HEK293T (cell line): ENCODE measurements at regions not wholly inside any gene's neighbourhood (a gene's known extent, or its start where the extent isn't known, plus 50 kb on each side); places are given as distances from the start of the nearest gene placed in this dataset.

Experiments
- ARNT ChIP-seq: fragments of 450-650 bp; IDR thresholded peaks from 2 replicates; pipeline ENCODE4 v1.6.1; 2017; ENCODE audit warnings: mild to moderate bottlenecking
- BHLHE40 ChIP-seq: fragments of 450-650 bp; IDR thresholded peaks from 2 replicates; pipeline ENCODE4 v1.6.1; 2016; ENCODE audit warnings: mild to moderate bottlenecking, moderate library complexity, borderline replicate concordance
- ELF4 ChIP-seq: fragments of 450-650 bp; IDR thresholded peaks from 2 replicates; pipeline ENCODE4 v1.6.1; 2017; ENCODE audit warnings: antibody characterized with exemption
- FOXA1 ChIP-seq: fragments of 450-650 bp; IDR thresholded peaks from 2 replicates; pipeline ENCODE4 v1.6.1; 2016; ENCODE audit warnings: mild to moderate bottlenecking
- FOXK2 ChIP-seq: fragments of 450-650 bp; IDR thresholded peaks from 2 replicates; pipeline ENCODE4 v1.6.1; 2016; ENCODE audit warnings: mild to moderate bottlenecking
- FOXM1 ChIP-seq: fragments of 450-650 bp; IDR thresholded peaks from 2 replicates; pipeline ENCODE4 v1.6.1; 2017; ENCODE audit warnings: mild to moderate bottlenecking, borderline replicate concordance
- L3MBTL2 ChIP-seq: fragments of 450-650 bp; conservative IDR thresholded peaks from 2 replicates; pipeline ENCODE4 v1.6.1; 2016; ENCODE audit warnings: mild to moderate bottlenecking
- LEF1 ChIP-seq: fragments of 450-650 bp; IDR thresholded peaks from 2 replicates; pipeline ENCODE4 v1.6.1; 2017; ENCODE audit warnings: mild to moderate bottlenecking, borderline replicate concordance
- NFRKB ChIP-seq: fragments of 450-650 bp; IDR thresholded peaks from 2 replicates; pipeline ENCODE4 v1.6.1; 2016; ENCODE audit warnings: mild to moderate bottlenecking, moderate library complexity
- PKNOX1 ChIP-seq: fragments of 450-650 bp; IDR thresholded peaks from 2 replicates; pipeline ENCODE4 v1.6.1; 2016
- SP1 ChIP-seq: fragments of 450-650 bp; IDR thresholded peaks from 2 replicates; pipeline ENCODE4 v1.6.1; 2017
- SUZ12 ChIP-seq: fragments of 450-650 bp; IDR thresholded peaks from 2 replicates; pipeline ENCODE4 v1.6.1; 2016; ENCODE audit warnings: mild to moderate bottlenecking
- TARDBP ChIP-seq: fragments of 450-650 bp; IDR thresholded peaks from 2 replicates; pipeline ENCODE4 v1.6.1; 2016
- ZNF384 ChIP-seq: fragments of 450-650 bp; IDR thresholded peaks from 2 replicates; pipeline ENCODE4 v1.6.1; 2016

GRCh38 chr9:118630931-118631595 is 738.2 kb downstream of the BRINP1 start:
- TF ChIP-seq PKNOX1: no peak
- no peak for TF ChIP-seq SUZ12
- TF ChIP-seq ARNT: no peak
- no peak for TF ChIP-seq TARDBP
- TF ChIP-seq ELF4: no peak
- TF ChIP-seq ZNF384: no peak
- TF ChIP-seq FOXK2: no peak
- no peak for TF ChIP-seq FOXA1
- TF ChIP-seq SP1: no peak
- TF ChIP-seq NFRKB: no peak
- TF ChIP-seq FOXM1: no peak
- no peak for TF ChIP-seq BHLHE40
- no peak for TF ChIP-seq LEF1
- no peak for TF ChIP-seq L3MBTL2
